ENCODE measurements at regions not wholly inside any gene's neighbourhood (a gene's known extent, or its start where the extent isn't known, plus 50 kb on each side); places are given as distances from the start of the nearest gene placed in this dataset.

DNA sequence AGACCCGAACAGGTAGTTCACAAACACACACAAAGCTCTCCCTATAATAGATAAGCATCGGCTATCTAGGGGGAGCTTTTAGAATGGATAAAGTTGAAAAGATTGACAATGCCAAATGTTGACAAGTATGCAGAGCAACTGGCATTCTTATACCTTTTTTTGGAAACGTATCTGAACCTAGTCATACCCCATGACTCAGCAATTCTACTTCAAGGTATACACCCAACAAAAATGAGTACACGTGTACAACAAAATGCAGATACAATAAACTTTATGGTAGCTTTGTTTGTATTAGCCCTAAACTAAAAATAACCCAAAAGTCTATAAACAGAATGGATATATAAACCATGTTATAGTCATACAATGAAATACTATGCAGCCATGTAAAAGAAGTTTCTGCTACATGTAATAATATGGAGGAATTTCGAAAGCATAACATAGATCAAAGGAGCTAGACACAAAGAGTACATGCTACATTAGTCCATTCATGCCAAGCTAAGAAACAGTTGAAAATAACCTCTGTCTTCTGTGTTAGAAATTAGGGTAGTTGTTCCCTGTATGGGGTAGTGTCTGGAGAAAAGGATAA is 718.5 kb upstream of the ZNF608 start:
- no peaks in the 10 kb centered on the region for H3K36me3 Mint-ChIP-seq (ENCODE audit: insufficient read depth)
- H3K9me3 Mint-ChIP-seq, result peaks cover 7 to 8% of the 10 kb centered on the region in 2 donors
- ATAC-seq (replicated peaks), result no peak

DNA sequence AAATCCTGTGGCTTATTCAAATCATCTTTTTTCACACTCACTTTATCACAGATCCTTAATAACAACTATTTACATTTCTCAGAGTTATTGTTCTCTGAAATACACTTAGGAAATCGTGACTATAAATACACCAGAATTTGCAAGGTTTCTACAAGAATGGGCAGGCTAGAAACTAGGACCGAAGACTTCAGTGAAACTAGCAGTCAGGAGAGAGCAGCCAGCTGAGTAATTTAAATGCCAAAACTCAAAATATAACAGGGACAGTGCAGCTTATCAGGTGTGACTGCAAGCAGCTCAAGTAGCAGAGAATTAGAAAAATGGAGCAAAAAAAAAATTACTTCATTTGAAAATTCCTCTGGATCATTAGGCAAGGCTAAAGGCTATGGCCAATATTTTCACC is 719.3 kb upstream of the ZNF608 start:
- Mint-ChIP-seq H3K27ac (no peak overlapping the region), H3K36me3 (ENCODE audit: insufficient read depth) (no peaks in the 10 kb centered on the region), H3K9me3 (peaks cover 7 to 8% of the 10 kb centered on the region in 2 donors), H3K27me3 (no peaks in the 10 kb centered on the region), H3K4me1 (ENCODE audit: low read depth in 2 of 2) (no peaks in the 10 kb centered on the region), H3K4me3 (no peak overlapping the region)
- no peak for DNase-seq
- no peak for ATAC-seq (replicated peaks)

More for the DNA sequence above, 718.5 kb upstream of the ZNF608 start:
- H3K4me1 Mint-ChIP-seq (ENCODE audit: low read depth in 2 of 2), result no peaks in the 10 kb centered on the region
- no peak overlapping the region for H3K4me3 Mint-ChIP-seq
- no peak for DNase-seq
- H3K27me3 Mint-ChIP-seq, result no peaks in the 10 kb centered on the region
- H3K27ac Mint-ChIP-seq, result no peak overlapping the region

DNA sequence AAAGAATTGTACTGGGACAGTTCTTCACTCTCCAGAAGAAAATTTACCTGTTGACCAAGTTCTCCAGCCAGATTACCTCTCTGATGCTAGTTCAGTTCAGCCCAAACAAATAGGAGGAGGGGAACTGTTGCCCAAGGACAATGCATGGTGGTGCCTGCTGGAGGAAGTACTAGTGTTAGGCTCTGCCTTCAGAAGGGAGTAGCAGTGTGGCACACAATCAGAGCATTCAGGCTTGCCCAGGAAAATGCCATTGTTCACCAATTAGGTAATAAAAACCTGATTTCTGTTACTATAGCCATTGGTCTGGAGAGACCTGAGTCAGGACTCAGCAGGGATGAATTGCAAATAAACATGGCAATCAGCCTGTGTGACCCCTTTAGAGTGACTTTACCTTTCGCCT is 720.8 kb upstream of the ZNF608 start:
- Mint-ChIP-seq H3K4me1 (ENCODE audit: low read depth in 2 of 2) (no peaks in the 10 kb centered on the region), H3K4me3 (no peak overlapping the region), H3K36me3 (ENCODE audit: insufficient read depth) (no peaks in the 10 kb centered on the region), H3K9me3 (peaks cover 7 to 8% of the 10 kb centered on the region in 2 donors), H3K27me3 (no peaks in the 10 kb centered on the region), H3K27ac (no peak overlapping the region)
- DNase-seq, result no peak
- no peak for ATAC-seq (replicated peaks)

DNA sequence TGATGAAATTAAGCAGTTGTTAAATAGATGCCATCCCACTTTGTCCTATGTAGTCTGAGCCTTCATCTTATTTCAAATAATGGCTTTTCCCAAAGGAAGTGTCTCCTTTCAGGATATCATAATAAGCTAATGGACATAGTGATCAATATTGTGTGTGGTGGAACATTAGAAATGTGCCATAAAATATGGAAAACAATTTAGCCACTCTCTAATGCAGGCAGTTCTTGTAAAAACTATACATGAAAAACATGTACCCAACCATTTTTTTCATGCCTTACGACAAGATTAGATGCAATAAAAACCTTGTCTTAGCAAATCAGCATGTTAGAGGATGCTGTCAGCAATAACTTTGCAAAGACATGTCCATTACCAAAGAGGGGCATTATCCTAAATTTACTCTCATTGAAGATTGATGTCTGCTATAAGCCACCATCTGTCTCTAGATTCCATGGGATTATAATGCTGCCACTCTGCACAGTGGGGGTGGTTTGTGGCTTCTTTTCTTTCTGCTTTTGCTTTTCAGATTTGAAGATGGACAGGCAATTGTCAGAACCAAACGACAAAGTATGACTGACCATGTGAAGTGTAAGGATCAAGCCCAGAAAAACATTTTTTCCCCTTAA is 724.0 kb upstream of the ZNF608 start:
- no peaks in the 10 kb centered on the region for H3K27me3 Mint-ChIP-seq
- no peaks in the 10 kb centered on the region for H3K36me3 Mint-ChIP-seq (ENCODE audit: insufficient read depth)
- ATAC-seq (replicated peaks) (no peak), DNase-seq (no peak)
- no peak overlapping the region for H3K4me3 Mint-ChIP-seq
- no peak overlapping the region for H3K27ac Mint-ChIP-seq
- H3K4me1 Mint-ChIP-seq (ENCODE audit: low read depth in 2 of 2), result no peaks in the 10 kb centered on the region
- H3K9me3 Mint-ChIP-seq, result peaks cover 0 to 5% of the 10 kb centered on the region in 2 donors

DNA sequence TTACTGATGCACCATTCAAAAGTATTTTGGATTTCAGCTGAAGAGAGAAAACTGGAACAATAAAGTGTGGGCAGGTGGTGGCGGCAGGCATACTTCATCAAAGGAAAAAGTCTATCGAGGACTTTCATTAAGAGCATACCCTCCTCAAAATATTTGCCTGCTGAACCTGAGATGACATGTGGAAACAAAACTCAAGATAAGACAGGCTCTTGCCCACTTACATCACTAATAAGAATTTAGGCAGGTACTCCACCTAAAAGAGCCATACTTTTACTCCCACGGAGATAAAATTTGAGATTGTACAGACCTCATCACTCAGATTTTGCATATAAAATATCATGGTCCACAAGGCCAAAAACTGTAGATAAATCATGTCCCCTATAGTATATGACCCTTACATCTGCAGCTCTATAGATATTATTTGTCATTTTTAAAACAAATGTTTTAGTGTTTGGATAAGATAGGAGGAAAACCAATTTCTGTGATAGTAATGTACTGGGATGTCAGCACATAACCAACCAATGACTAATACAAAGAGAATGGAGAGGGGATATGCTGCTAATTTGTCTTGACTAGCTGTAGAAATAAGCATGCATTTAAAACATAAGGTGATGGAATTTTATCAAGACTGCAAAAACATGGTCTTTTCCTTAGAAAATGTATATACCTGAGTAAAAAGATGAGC is 730.6 kb upstream of the ZNF608 start:
- DNase-seq (no peak), ATAC-seq (replicated peaks) (no peak)
- no peaks in the 10 kb centered on the region for H3K27me3 Mint-ChIP-seq
- no peaks in the 10 kb centered on the region for H3K36me3 Mint-ChIP-seq (ENCODE audit: insufficient read depth)
- no peak overlapping the region for H3K4me3 Mint-ChIP-seq
- H3K4me1 Mint-ChIP-seq (ENCODE audit: low read depth in 2 of 2), result no peaks in the 10 kb centered on the region
- H3K9me3 Mint-ChIP-seq, result peaks cover 0 to 14% of the 10 kb centered on the region in 2 donors
- no peak overlapping the region for H3K27ac Mint-ChIP-seq

DNA sequence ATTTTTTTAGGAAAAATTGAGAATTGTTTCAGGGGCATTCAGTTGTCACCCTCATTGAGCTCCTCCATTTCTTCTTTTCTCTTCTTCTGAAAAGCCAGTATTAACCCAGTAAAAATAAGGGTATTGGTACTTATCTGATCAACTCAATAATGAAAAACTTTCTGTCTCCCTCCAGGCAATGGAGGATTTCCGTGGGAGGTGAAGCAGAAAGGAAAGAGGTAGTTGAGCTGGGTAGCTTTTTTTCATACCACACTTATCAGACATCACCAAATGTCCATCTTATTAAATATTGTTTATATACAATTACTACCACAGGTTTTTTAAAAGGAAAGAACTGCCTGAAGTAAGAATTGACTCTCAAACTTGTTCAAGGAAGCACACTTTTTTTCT is 731.1 kb upstream of the ZNF608 start:
- Mint-ChIP-seq H3K36me3 (ENCODE audit: insufficient read depth) (no peaks in the 10 kb centered on the region), H3K9me3 (peaks cover 0 to 14% of the 10 kb centered on the region in 2 donors), H3K27me3 (no peaks in the 10 kb centered on the region), H3K27ac (no peak overlapping the region), H3K4me3 (no peak overlapping the region), H3K4me1 (ENCODE audit: low read depth in 2 of 2) (no peaks in the 10 kb centered on the region)
- DNase-seq, result no peak
- no peak for ATAC-seq (replicated peaks)

DNA sequence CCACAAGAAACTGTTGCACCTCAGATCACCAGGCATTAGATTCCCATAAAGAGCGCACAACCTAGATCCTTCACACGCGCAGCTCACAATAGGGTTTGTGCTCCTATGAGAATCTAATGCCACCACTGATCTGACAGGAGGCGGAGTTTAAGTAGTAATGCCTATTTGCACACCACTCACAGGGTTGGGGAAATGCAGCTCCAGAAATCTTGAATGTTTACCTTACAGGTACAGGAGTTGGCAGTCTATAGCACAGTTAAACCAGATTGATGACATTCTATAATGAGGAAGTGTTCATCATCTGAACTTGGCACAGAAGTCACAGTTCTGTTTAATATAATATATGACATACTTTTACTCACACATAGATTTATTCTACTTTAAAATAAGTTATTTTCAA is 732.2 kb upstream of the ZNF608 start:
- H3K27ac Mint-ChIP-seq, result no peak overlapping the region
- no peaks in the 10 kb centered on the region for H3K27me3 Mint-ChIP-seq
- no peaks in the 10 kb centered on the region for H3K4me1 Mint-ChIP-seq (ENCODE audit: low read depth in 2 of 2)
- DNase-seq, result no peak
- no peak for ATAC-seq (replicated peaks)
- H3K36me3 Mint-ChIP-seq (ENCODE audit: insufficient read depth), result no peaks in the 10 kb centered on the region
- H3K4me3 Mint-ChIP-seq, result no peak overlapping the region
- peaks cover 0 to 14% of the 10 kb centered on the region in 2 donors for H3K9me3 Mint-ChIP-seq

DNA sequence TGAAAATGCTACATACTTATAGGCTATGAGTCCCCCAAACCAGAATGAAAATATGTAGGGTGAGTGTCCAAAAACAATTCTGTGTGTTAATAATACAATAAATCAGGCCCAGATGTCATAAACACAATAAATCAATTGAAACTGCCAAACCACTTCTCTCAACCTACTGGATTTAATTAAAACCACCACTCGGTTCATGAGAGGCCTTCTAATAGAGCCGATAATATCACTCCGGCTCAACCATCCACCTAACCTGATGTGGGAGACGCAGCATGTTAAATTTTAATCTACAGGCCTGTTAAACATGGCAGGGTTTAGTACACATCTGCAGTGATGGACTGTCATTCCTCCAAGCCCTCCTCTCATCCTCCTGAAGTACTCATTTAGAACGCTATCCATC is 734.5 kb upstream of the ZNF608 start:
- no peaks in the 10 kb centered on the region for H3K4me1 Mint-ChIP-seq (ENCODE audit: low read depth in 2 of 2)
- DNase-seq (no peak), ATAC-seq (replicated peaks) (no peak)
- no peaks in the 10 kb centered on the region for H3K36me3 Mint-ChIP-seq (ENCODE audit: insufficient read depth)
- H3K9me3 Mint-ChIP-seq, result peaks cover 0 to 14% of the 10 kb centered on the region in 2 donors
- no peaks in the 10 kb centered on the region for H3K27me3 Mint-ChIP-seq
- H3K27ac Mint-ChIP-seq, result no peak overlapping the region
- no peak overlapping the region for H3K4me3 Mint-ChIP-seq

DNA sequence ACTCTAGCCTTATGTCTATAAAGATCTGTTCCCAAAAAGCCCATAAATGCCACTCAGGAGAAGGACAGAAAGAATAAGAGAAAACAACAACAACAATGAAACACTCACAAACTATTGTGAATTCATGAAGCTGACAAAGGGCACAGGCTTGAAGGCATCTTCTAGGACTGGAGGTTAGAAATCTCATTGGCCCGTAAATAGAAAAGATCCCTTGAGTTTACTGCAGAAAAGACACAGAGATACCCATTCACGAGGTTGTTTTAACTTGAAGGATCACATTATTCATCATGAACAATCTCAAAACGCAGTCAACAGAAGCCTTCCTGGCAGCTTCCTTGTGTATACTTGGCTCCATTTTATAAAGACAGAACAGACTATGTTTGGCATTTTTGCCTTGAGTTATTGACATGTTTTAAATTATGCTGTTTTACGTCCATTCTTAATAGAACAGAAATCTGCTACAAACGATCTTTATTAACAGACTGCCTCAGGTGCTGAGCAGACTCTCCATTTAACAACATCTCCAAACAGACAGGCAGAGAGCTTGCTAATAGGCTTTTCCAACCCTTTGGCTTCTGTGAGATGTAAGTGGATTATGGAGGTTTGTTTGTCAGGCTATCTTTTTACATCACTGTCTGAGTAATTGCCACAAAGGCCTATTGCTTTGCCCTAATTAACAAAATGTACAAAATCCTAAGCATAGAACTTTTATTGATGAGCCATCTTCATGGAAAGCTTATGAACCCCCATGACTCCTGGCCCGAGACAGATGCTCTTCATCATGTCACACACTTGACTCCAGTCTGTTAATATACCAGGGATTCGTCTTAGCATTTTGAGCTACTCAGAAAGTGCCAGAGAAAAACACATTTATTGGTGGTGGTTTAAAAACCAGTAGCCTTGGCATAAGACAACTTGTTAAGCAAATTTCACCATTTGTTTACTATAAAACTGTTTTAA is 735.3 kb upstream of the ZNF608 start:
- Mint-ChIP-seq H3K27ac (no peak overlapping the region), H3K4me3 (no peak overlapping the region), H3K9me3 (peaks cover 0 to 14% of the 10 kb centered on the region in 2 donors), H3K27me3 (no peaks in the 10 kb centered on the region), H3K36me3 (ENCODE audit: insufficient read depth) (no peaks in the 10 kb centered on the region), H3K4me1 (ENCODE audit: low read depth in 2 of 2) (no peaks in the 10 kb centered on the region)
- DNase-seq (no peak), ATAC-seq (replicated peaks) (no peak)

DNA sequence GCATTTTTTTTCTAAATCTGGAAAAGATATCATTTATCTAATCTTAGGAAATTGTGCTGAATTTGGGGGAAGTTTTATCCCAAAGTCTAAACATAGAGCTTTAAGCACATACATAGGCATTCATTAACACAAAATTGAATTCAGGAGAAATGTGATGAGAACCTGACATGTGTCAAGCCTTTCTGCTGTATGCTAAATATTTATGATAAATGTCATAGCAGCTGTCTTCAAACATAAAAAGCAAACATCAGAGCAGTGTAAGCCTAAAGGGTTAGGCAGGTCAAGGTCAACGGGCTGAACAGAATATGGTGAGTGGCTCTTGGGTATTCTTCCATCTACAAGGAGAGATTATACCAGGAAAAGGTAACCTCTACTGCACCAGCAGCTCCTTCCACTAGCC is 737.2 kb upstream of the ZNF608 start:
- H3K36me3 Mint-ChIP-seq (ENCODE audit: insufficient read depth), result no peaks in the 10 kb centered on the region
- H3K27me3 Mint-ChIP-seq, result no peaks in the 10 kb centered on the region
- H3K4me3 Mint-ChIP-seq, result no peak overlapping the region
- no peaks in the 10 kb centered on the region for H3K4me1 Mint-ChIP-seq (ENCODE audit: low read depth in 2 of 2)
- ATAC-seq (replicated peaks), result no peak
- no peak overlapping the region for H3K27ac Mint-ChIP-seq
- no peak for DNase-seq
- H3K9me3 Mint-ChIP-seq, result peaks cover 0 to 11% of the 10 kb centered on the region in 2 donors

DNA sequence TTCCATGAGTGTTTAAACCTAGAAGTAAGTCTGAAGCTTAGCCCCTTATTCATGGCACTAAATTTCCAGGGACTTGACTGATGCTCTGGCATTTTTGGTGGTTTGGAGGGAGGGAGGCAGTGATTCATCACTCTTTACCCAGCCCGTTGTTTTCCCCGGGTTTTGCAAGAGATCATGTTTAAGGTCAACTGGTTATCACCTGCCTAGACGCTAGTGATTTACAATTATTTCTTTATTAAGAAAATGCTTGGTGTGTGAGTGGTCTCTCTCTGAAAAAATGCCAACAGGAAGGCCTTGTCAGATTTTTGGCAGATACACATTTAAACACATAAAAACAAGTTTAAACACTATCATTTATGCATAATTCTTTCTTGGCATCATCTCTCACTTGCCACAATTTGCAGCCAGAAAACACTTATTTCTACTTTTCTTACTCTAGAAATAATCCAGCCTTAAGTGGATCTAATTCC is 737.9 kb upstream of the ZNF608 start:
- ATAC-seq (replicated peaks) (no peak), DNase-seq (no peak)
- Mint-ChIP-seq H3K4me1 (ENCODE audit: low read depth in 2 of 2) (no peaks in the 10 kb centered on the region), H3K4me3 (no peak overlapping the region), H3K36me3 (ENCODE audit: insufficient read depth) (no peaks in the 10 kb centered on the region), H3K27me3 (no peaks in the 10 kb centered on the region), H3K27ac (no peak overlapping the region), H3K9me3 (peaks cover 0 to 10% of the 10 kb centered on the region in 2 donors)

DNA sequence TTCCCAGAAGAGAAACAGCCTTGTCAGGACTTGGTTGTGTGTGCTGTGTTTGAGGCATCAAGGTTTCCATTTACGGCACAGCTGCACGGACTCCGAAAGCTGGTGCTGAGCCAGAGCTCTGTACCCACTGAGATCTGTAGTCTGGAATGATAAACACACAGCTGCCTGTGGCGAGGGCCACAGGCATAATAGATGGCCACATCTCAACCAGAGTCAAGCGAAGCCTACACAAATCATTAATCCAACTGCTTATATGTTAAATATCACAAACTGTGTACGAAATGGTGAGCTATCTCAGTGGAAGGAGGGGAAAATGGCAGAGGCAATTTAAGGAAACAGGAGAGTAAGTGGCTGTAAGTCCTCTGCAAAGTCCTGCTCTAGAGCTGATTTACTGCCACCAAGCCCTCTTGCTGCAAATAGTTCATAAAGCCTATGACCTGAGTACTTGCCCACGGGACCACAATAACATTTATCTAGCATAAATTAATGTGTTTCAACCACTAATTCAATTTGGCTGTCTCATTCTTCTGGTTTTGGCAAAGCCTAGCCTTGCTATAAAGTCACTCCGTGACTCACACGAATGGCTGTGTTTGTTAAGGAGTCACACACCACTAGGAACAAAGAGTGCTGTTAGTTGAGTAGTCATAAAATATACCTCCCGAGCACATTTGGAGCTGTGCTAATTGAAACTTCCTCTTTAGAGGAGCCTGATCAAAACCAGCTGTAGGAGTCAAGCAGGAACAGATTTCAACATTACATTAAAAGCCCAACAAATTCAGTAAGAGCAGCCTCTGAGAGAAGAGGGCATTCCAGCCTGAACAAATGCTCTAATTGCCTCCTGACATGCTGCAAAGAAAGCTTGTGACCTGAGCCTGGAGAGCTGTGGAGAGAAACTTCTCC is 738.6 kb upstream of the ZNF608 start:
- H3K27me3 Mint-ChIP-seq, result no peaks in the 10 kb centered on the region
- H3K36me3 Mint-ChIP-seq (ENCODE audit: insufficient read depth), result no peaks in the 10 kb centered on the region
- DNase-seq, result no peak
- H3K9me3 Mint-ChIP-seq, result peaks cover 0 to 10% of the 10 kb centered on the region in 2 donors
- no peak overlapping the region for H3K27ac Mint-ChIP-seq
- no peak for ATAC-seq (replicated peaks)
- no peaks in the 10 kb centered on the region for H3K4me1 Mint-ChIP-seq (ENCODE audit: low read depth in 2 of 2)
- no peak overlapping the region for H3K4me3 Mint-ChIP-seq

Data from effector memory CD8-positive, alpha-beta T cell (primary cell).